Neural progenitor cell (in vitro differentiated cells): ENCODE measurements at regions not wholly inside any gene's neighbourhood (a gene's known extent, or its start where the extent isn't known, plus 50 kb on each side); places are given as distances from the start of the nearest gene placed in this dataset.

Experiments used
- DNase-seq: peaks from one replicate; pipeline ENCODE4 v3.0.0-alpha.2; 2016; ENCODE audit warnings: low spot score
- H2AFZ ChIP-seq: fragments of 200-600 bp; sonication (generic); replicated peaks from 2 replicates; pipeline ENCODE4 v1.6.1; 2016; ENCODE audit warnings: antibody characterized with exemption
- H3F3A ChIP-seq: fragments of 200-600 bp; sonication (generic); 2 replicates; pipeline ENCODE4 v1.6.1; 2016; ENCODE audit warnings: antibody characterized with exemption, low read depth
- H3K27ac ChIP-seq: fragments of 200-600 bp; sonication (generic); 2 replicates; pipeline ENCODE4 v1.5.1; 2016; ENCODE audit warnings: mild to moderate bottlenecking
- H3K27me3 ChIP-seq: fragments of 200-600 bp; sonication (generic); 2 replicates; pipeline ENCODE4 v1.6.1; 2016; ENCODE audit warnings: mild to moderate bottlenecking, moderate library complexity
- H3K36me3 ChIP-seq: fragments of 200-600 bp; sonication (generic); 2 replicates; pipeline ENCODE4 v1.5.1; 2016
- H3K4me1 ChIP-seq: fragments of 200-600 bp; sonication (generic); 2 replicates; pipeline ENCODE4 v1.6.1; 2016; ENCODE audit warnings: mixed run types
- H3K4me2 ChIP-seq: fragments of 200-600 bp; sonication (generic); 2 replicates; pipeline ENCODE4 v1.6.1; 2016
- H3K4me3 ChIP-seq: fragments of 200-600 bp; sonication (generic); 2 replicates; pipeline ENCODE4 v1.5.1; 2016
- H3K79me2 ChIP-seq: fragments of 200-600 bp; sonication (generic); 2 replicates; pipeline ENCODE4 v1.6.1; 2016; ENCODE audit warnings: low read depth
- H3K9ac ChIP-seq: fragments of 200-600 bp; sonication (generic); 2 replicates; pipeline ENCODE4 v1.6.1; 2016
- H3K9me3 ChIP-seq: fragments of 200-600 bp; sonication (generic); 2 replicates; pipeline ENCODE4 v1.5.1; 2016; ENCODE audit warnings: low read depth
- H4K20me1 ChIP-seq: fragments of 200-600 bp; sonication (generic); 2 replicates; pipeline ENCODE4 v1.6.1; 2016; ENCODE audit warnings: low read depth
- H3K27ac Mint-ChIP-seq: 3 replicates; pipeline ENCODE4 v1.8.0; 2021; ENCODE audit warnings: mixed read lengths
- H3K27me3 Mint-ChIP-seq: 2 replicates; pipeline ENCODE4 v1.8.0; 2022; ENCODE audit warnings: low read depth, mild to moderate bottlenecking, inconsistent platforms, moderate library complexity, mixed read lengths; ENCODE audit not compliant: insufficient read depth
- H3K36me3 Mint-ChIP-seq: 3 replicates; pipeline ENCODE4 v1.8.0; 2021; ENCODE audit warnings: mixed read lengths
- H3K4me1 Mint-ChIP-seq: 3 replicates; pipeline ENCODE4 v1.8.0; 2021; ENCODE audit warnings: mixed read lengths
- H3K4me3 Mint-ChIP-seq: 3 replicates; pipeline ENCODE4 v1.8.0; 2021; ENCODE audit warnings: mild to moderate bottlenecking, moderate library complexity, mixed read lengths
- H3K9me3 Mint-ChIP-seq: 3 replicates; pipeline ENCODE4 v1.8.0; 2020; ENCODE audit warnings: mixed read lengths
- EZH2 ChIP-seq: fragments of 200-600 bp; sonication (generic); IDR thresholded peaks from 2 replicates; pipeline ENCODE4 v1.6.1; 2017; ENCODE audit warnings: antibody characterized with exemption, mild to moderate bottlenecking, moderate library complexity
- EZH2phosphoT487 ChIP-seq: fragments of 200-600 bp; sonication (generic); IDR thresholded peaks from 2 replicates; pipeline ENCODE4 v1.6.1; 2017; ENCODE audit warnings: antibody characterized with exemption
- TF ChIP-seq, protein P1 (sequence below): fragments of 200-600 bp; sonication (generic); IDR thresholded peaks from 2 replicates; pipeline ENCODE4 v1.5.1; 2017; ENCODE audit warnings: antibody characterized with exemption, mild to moderate bottlenecking

DNA sequence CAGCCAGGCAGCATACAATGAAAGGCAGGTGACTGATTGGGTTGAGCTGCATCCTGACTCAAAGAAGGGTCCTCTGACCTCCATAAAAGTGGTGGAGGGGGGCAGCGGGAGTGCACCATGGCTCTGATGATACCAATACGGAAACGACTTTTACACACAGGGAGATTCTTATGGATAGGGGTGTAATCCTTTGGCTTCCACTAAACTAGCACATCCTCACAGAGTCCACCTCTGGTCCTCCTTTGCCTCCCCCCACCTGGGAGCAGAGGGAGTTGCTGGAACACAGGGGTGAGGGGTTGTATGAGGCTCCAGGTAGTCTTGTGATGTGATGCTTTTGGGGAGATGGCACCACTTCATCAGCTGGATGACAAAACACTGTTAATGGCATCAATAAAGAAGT, 361.0 kb downstream of the BARHL2 start:
- no peaks in the 10 kb centered on the region for H3K27me3 ChIP-seq
- no peaks in the 10 kb centered on the region for H4K20me1 ChIP-seq
- no peaks in the 10 kb centered on the region for H3F3A ChIP-seq
- Mint-ChIP-seq H3K4me1 (peaks cover 4% of the 10 kb centered on the region), H3K9me3 (no peaks in the 10 kb centered on the region), H3K4me3 (no peak overlapping the region), H3K36me3 (no peaks in the 10 kb centered on the region), H3K27ac (no peak overlapping the region), H3K27me3 (peaks cover 7% of the 10 kb centered on the region)
- no peak for DNase-seq
- no peaks in the 10 kb centered on the region for H3K9me3 ChIP-seq
- H3K4me2 ChIP-seq = no peak overlapping the region
- no peak overlapping the region for H2AFZ ChIP-seq
- H3K9ac ChIP-seq = no peak overlapping the region
- peaks cover 8% of the 10 kb centered on the region for H3K4me1 ChIP-seq
- no peaks in the 10 kb centered on the region for H3K79me2 ChIP-seq
- no peak for TF ChIP-seq EZH2
- TF ChIP-seq, protein P1, sequence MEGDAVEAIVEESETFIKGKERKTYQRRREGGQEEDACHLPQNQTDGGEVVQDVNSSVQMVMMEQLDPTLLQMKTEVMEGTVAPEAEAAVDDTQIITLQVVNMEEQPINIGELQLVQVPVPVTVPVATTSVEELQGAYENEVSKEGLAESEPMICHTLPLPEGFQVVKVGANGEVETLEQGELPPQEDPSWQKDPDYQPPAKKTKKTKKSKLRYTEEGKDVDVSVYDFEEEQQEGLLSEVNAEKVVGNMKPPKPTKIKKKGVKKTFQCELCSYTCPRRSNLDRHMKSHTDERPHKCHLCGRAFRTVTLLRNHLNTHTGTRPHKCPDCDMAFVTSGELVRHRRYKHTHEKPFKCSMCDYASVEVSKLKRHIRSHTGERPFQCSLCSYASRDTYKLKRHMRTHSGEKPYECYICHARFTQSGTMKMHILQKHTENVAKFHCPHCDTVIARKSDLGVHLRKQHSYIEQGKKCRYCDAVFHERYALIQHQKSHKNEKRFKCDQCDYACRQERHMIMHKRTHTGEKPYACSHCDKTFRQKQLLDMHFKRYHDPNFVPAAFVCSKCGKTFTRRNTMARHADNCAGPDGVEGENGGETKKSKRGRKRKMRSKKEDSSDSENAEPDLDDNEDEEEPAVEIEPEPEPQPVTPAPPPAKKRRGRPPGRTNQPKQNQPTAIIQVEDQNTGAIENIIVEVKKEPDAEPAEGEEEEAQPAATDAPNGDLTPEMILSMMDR = no peak
- TF ChIP-seq EZH2phosphoT487 = no peak
- no peak overlapping the region for H3K4me3 ChIP-seq
- H3K36me3 ChIP-seq = no peaks in the 10 kb centered on the region
- H3K27ac ChIP-seq = no peak overlapping the region

- Histone ChIP-seq H4K20me1 (no peaks in the 10 kb centered on the region), H3K27me3 (no peaks in the 10 kb centered on the region), H3K4me2 (no peak overlapping the region), H3F3A (no peaks in the 10 kb centered on the region), H3K9ac (no peak overlapping the region), H3K79me2 (no peaks in the 10 kb centered on the region), H3K4me1 (no peaks in the 10 kb centered on the region), H3K36me3 (no peaks in the 10 kb centered on the region), H3K9me3 (no peaks in the 10 kb centered on the region), H2AFZ (no peak overlapping the region), H3K27ac (no peak overlapping the region), H3K4me3 (no peak overlapping the region)
- Mint-ChIP-seq H3K36me3 (no peaks in the 10 kb centered on the region), H3K4me1 (peaks cover 3% of the 10 kb centered on the region), H3K27ac (no peak overlapping the region), H3K27me3 (peaks cover 5% of the 10 kb centered on the region), H3K4me3 (no peak overlapping the region), H3K9me3 (no peaks in the 10 kb centered on the region)
- no peak for DNase-seq
- TF ChIP-seq, protein P1 = no peak
- no peak for TF ChIP-seq EZH2
- TF ChIP-seq EZH2phosphoT487 = no peak
Measured at GRCh38 chr1:90354704-90355103, 359.8 kb downstream of the ZNF326 start.

DNA sequence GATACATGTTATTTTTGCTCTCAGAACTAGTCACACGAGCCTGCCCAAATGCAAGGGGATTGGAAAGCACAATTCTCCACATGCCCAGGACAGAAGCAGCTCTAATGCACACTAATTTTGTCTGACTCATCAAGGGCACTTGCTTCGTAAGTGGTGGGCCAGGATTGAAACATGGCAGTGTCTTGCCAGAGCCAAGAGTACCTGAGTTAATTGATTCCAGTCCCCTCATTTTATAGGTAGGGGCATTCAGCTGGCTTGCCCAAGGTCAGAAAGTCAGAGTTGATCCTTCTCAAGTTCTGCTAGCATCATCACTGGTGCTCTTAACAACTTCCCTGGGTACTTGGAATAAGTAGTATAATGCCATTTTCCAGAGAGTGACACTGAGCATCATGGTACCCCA, 356.1 kb downstream of the ZNF326 start:
- H3K27ac Mint-ChIP-seq = no peak overlapping the region
- Histone ChIP-seq H3K4me3 (no peak overlapping the region), H3K27ac (no peak overlapping the region), H4K20me1 (no peaks in the 10 kb centered on the region), H3F3A (no peaks in the 10 kb centered on the region), H3K79me2 (no peaks in the 10 kb centered on the region), H3K36me3 (no peaks in the 10 kb centered on the region), H3K4me2 (no peak overlapping the region), H3K4me1 (no peaks in the 10 kb centered on the region), H3K9ac (no peak overlapping the region), H2AFZ (no peak overlapping the region), H3K9me3 (peaks cover 9% of the 10 kb centered on the region), H3K27me3 (no peaks in the 10 kb centered on the region)
- peaks cover 9% of the 10 kb centered on the region for H3K9me3 Mint-ChIP-seq
- no peaks in the 10 kb centered on the region for H3K4me1 Mint-ChIP-seq
- peaks cover 5% of the 10 kb centered on the region for H3K27me3 Mint-ChIP-seq
- no peaks in the 10 kb centered on the region for H3K36me3 Mint-ChIP-seq
- TF ChIP-seq, protein P1 = no peak
- TF ChIP-seq EZH2 = no peak
- TF ChIP-seq EZH2phosphoT487 = no peak
- DNase-seq = no peak
- H3K4me3 Mint-ChIP-seq = no peak overlapping the region
